ENCODE measurements at regions not wholly inside any gene's neighbourhood (a gene's known extent, or its start where the extent isn't known, plus 50 kb on each side); places are given as distances from the start of the nearest gene placed in this dataset.

DNA sequence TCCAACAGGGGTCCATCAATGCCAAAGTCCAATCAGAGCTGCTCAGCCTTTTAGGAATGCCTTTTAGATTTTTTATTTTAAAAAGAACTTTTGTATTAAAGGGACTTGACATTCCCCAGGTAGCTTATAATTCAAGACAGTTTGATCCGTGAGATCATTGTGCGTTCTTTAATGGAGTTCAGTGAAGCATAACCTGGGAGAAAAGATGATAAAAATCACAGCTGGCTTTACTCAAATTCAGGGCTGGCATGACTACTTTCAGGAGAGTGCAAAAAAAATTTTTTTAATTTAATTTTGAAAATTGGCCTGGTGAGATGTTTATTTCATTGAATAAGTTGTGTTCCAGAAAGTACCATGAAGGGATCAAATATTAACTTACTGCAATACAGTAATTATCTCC lies 118.2 kb downstream of the VCX2 start:
- DNase-seq: no peak
- Mint-ChIP-seq H3K27ac (ENCODE audit: unreplicated experiment) (no peak overlapping the region), H3K4me3 (ENCODE audit: unreplicated experiment) (no peak overlapping the region), H3K36me3 (ENCODE audit: unreplicated experiment) (no peaks in the 10 kb centered on the region), H3K27me3 (ENCODE audit: unreplicated experiment) (no peaks in the 10 kb centered on the region), H3K9me3 (ENCODE audit: unreplicated experiment) (no peaks in the 10 kb centered on the region), H3K4me1 (ENCODE audit: low read depth, unreplicated experiment) (no peaks in the 10 kb centered on the region)
- TF ChIP-seq, protein P1, sequence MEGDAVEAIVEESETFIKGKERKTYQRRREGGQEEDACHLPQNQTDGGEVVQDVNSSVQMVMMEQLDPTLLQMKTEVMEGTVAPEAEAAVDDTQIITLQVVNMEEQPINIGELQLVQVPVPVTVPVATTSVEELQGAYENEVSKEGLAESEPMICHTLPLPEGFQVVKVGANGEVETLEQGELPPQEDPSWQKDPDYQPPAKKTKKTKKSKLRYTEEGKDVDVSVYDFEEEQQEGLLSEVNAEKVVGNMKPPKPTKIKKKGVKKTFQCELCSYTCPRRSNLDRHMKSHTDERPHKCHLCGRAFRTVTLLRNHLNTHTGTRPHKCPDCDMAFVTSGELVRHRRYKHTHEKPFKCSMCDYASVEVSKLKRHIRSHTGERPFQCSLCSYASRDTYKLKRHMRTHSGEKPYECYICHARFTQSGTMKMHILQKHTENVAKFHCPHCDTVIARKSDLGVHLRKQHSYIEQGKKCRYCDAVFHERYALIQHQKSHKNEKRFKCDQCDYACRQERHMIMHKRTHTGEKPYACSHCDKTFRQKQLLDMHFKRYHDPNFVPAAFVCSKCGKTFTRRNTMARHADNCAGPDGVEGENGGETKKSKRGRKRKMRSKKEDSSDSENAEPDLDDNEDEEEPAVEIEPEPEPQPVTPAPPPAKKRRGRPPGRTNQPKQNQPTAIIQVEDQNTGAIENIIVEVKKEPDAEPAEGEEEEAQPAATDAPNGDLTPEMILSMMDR (IDR thresholded peaks at IDR 0.05; ENCODE audit: partially characterized antibody, unreplicated experiment): no peak

DNA sequence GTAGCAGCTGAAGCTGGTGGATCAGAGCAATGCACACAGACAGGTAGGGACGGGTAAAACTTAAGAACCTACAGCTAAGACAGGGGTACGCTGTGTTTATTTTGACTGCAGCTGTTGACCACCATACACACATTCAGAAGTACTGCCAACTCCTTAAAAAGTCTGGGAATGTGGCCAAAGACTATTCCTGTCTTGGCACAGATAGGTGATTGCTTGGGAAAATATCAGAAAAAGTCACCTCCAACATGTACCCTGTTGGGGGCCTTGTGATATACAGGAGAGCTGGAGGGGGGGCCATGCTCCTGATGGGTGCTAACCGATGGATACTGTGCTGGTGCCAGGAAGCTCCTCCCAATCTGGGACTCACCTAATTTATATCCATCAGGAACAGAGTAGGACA lies 121.2 kb downstream of the VCX2 start:
- H3K4me3 Mint-ChIP-seq (ENCODE audit: unreplicated experiment): no peak overlapping the region
- no peak overlapping the region for H3K27ac Mint-ChIP-seq (ENCODE audit: unreplicated experiment)
- H3K9me3 Mint-ChIP-seq (ENCODE audit: unreplicated experiment): no peaks in the 10 kb centered on the region
- no peaks in the 10 kb centered on the region for H3K36me3 Mint-ChIP-seq (ENCODE audit: unreplicated experiment)
- no peaks in the 10 kb centered on the region for H3K4me1 Mint-ChIP-seq (ENCODE audit: low read depth, unreplicated experiment)
- TF ChIP-seq, protein P1 (IDR thresholded peaks at IDR 0.05; ENCODE audit: partially characterized antibody, unreplicated experiment): no peak
- DNase-seq: no peak
- no peaks in the 10 kb centered on the region for H3K27me3 Mint-ChIP-seq (ENCODE audit: unreplicated experiment)

DNA sequence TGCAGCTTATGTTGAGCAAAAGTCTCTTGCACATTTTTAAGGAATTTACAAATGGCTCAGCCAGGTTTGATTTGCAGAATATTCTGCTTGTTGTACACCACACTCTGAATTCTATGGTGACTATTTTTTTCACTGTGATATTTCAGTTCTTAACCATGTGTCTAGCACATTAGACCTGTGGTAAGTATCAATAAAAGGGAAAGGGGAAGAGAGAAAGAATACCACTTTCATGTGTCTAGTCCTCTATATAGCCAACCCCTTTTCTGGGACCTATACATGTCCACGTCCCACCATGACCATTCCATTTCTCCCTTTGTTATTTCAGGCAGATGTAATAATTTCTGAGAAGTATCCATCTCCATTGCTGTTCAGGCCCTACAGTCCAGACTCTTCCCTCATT lies 121.3 kb upstream of the PNPLA4 start:
- no peak overlapping the region for H3K4me3 Mint-ChIP-seq (ENCODE audit: unreplicated experiment)
- no peaks in the 10 kb centered on the region for H3K4me1 Mint-ChIP-seq (ENCODE audit: low read depth, unreplicated experiment)
- H3K27me3 Mint-ChIP-seq (ENCODE audit: unreplicated experiment): no peaks in the 10 kb centered on the region
- DNase-seq: no peak
- H3K9me3 Mint-ChIP-seq (ENCODE audit: unreplicated experiment): no peaks in the 10 kb centered on the region
- TF ChIP-seq, protein P1 (IDR thresholded peaks at IDR 0.05; ENCODE audit: partially characterized antibody, unreplicated experiment): no peak
- no peaks in the 10 kb centered on the region for H3K36me3 Mint-ChIP-seq (ENCODE audit: unreplicated experiment)
- no peak overlapping the region for H3K27ac Mint-ChIP-seq (ENCODE audit: unreplicated experiment)

DNA sequence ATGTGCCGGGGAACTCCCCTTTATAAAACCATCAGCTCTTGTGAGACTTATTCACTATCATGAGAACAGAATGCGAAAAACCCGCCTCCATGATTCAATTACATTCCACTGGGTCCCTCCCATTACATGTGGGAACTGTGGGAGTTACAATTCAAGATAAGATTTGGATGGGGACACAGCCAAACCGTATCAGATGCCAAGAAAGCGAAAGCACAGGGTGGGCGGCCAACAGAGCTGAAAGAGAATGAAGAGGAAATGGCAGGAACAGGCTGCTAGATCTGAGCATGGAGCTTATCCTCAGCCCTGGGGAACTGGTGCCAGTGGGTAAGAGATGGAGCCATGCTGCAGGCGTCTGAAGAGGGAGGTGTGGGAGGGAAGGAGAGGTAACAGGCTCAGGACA lies 117.7 kb upstream of the PNPLA4 start:
- H3K4me1 Mint-ChIP-seq (ENCODE audit: low read depth, unreplicated experiment): no peaks in the 10 kb centered on the region
- H3K27ac Mint-ChIP-seq (ENCODE audit: unreplicated experiment): no peak overlapping the region
- no peaks in the 10 kb centered on the region for H3K36me3 Mint-ChIP-seq (ENCODE audit: unreplicated experiment)
- DNase-seq: no peak
- H3K27me3 Mint-ChIP-seq (ENCODE audit: unreplicated experiment): no peaks in the 10 kb centered on the region
- H3K4me3 Mint-ChIP-seq (ENCODE audit: unreplicated experiment): no peak overlapping the region
- TF ChIP-seq, protein P1 (IDR thresholded peaks at IDR 0.05; ENCODE audit: partially characterized antibody, unreplicated experiment): no peak
- no peaks in the 10 kb centered on the region for H3K9me3 Mint-ChIP-seq (ENCODE audit: unreplicated experiment)

DNA sequence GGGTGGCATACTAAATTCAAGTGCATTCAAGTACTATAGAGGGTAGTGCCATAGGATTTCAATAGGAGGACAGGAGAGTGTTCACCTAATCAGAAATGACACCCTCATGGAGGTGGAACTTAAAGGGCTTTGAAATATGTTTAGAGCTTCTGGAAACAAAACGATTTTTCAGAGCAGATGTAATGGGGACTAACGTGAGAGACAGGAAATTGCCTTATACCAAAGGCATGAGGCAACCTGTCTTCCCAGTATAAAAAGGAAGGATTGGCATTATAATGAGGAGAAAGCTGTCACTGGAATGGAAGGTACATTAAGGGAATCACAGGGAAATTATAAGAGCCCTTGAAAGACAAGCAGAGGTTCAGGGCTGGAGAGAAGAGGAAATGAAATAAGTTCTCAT lies 116.3 kb upstream of the PNPLA4 start:
- Mint-ChIP-seq H3K27ac (ENCODE audit: unreplicated experiment) (no peak overlapping the region), H3K27me3 (ENCODE audit: unreplicated experiment) (no peaks in the 10 kb centered on the region), H3K36me3 (ENCODE audit: unreplicated experiment) (no peaks in the 10 kb centered on the region), H3K4me3 (ENCODE audit: unreplicated experiment) (no peak overlapping the region), H3K9me3 (ENCODE audit: unreplicated experiment) (no peaks in the 10 kb centered on the region), H3K4me1 (ENCODE audit: low read depth, unreplicated experiment) (no peaks in the 10 kb centered on the region)
- no peak for DNase-seq
- TF ChIP-seq, protein P1 (IDR thresholded peaks at IDR 0.05; ENCODE audit: partially characterized antibody, unreplicated experiment): no peak

All from glutamatergic neuron (in vitro differentiated cells).